ENCODE measurements at regions not wholly inside any gene's neighbourhood (a gene's known extent, or its start where the extent isn't known, plus 50 kb on each side); places are given as distances from the start of the nearest gene placed in this dataset.
"Not testable (repeated sequence)": the region's sequence is repeated elsewhere in the genome, so short reads cannot be mapped to it uniquely, and the experiment has no call there.

DNA sequence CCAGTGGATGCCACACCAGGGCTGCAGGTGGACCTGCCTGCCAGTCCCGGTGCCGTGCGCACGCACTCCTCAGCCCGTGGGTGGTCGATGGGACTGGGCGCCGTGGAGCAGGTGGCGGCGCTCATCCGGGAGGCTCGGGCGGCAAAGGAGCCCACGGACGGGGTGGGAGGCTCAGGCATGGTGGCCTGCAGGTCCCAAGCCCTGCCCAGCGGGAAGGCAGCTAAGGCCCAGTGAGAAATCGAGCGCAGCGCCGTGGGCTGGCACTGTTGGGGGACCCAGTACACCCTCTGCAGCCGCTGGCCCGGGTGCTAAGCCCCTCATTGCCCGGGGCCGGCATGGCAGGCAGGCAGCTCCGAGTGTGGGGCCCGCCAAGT is 1171.8 kb upstream of the B3GALT2 start:
- no peak for DNase-seq

DNA sequence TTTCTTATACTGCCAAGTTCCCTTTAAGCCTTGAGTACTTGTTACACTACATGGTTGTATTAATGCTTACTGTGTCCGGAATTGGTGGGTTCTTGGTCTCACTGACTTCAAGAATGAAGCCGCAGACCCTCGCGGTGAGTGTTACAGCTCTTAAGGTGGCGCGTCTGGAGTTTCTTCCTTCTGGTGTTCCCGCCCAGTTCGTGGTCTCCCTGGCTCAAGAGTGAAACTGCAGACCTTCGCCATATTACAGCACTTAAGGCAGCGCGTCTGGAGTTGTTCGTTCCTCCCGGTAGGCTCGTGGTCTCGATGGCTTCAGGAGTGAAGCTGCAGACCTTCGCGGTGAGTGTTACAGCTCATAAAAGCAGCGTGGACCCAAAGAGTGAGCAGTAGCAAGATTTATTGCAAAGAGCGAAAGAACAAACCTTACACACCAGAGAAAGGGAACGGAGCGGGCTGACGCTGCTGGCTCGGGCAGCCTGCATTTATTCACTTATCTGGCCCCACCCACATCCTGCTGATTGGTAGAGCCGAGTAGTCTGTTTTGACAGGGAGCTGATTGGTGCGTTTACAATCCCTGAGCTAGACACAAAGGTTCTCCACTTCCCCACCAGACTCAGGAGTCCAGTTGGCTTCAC is 1171.3 kb upstream of the B3GALT2 start:
- DNase-seq: not testable (repeated sequence)

DNA sequence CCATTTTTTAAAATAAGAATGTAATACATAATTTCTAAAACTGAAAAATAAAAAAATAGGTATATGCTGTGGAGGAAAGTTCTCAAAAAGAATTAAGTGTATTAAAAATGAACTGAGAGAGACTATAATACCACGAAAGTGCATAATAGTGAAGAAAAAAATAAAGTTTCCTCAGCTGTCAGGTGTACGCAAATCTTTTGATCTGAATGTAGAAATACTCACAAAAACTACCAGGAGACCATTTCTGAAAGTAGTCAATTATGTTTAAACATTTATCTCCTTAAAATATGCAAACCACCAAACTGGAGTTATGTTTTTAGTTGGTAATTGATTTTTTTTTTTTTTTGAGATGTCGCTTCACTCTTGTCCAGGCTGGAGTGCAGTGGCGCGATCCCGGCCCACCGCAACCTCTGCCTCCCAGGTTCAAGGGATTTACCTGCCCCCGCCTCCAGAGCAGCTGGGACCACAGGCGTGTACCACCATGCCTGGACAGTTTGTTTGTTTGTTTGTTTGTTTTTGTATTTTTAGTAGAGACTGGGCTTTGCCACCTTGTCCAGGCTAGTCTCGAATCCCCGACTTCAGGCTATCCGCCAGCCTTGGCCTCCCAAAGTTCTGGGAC is 1169.2 kb upstream of the B3GALT2 start:
- DNase-seq: no peak

DNA sequence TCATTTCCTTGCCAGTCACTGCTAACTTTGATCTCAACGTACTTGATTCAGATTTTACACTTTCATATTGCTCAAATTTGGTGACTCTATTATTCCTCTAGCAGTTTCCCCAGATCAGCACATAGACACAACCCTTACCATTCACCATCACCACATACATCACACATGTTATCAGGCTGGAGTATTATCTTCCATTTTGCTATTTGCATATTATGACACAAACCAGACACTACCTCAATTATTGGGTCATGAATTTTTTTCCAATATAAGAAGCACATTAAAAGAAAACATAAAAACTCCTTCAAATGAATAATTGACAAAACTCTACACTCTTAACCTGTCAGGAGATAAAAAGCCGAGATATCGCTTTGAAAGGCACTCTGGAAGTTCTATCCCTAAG is 1166.7 kb upstream of the B3GALT2 start:
- DNase-seq: no peak

DNA sequence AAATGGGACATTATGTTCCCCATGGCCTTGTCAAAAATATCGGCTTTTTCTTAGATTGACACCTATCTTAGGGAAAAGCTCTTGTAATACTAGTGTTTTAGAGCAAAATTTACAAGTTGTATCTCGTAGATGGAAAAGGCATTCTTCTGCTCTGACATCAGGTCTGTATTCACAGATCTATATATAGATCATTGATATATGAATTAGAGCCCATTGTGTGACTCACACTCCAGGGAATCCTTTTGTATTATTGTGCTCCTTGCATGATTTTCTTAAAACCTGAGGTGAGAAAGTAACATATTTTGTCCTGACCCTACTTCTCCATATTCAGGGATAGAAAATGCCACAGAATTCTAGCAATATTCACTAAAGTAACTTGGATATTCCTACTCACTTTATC is 1160.8 kb upstream of the B3GALT2 start:
- no peak for DNase-seq

DNA sequence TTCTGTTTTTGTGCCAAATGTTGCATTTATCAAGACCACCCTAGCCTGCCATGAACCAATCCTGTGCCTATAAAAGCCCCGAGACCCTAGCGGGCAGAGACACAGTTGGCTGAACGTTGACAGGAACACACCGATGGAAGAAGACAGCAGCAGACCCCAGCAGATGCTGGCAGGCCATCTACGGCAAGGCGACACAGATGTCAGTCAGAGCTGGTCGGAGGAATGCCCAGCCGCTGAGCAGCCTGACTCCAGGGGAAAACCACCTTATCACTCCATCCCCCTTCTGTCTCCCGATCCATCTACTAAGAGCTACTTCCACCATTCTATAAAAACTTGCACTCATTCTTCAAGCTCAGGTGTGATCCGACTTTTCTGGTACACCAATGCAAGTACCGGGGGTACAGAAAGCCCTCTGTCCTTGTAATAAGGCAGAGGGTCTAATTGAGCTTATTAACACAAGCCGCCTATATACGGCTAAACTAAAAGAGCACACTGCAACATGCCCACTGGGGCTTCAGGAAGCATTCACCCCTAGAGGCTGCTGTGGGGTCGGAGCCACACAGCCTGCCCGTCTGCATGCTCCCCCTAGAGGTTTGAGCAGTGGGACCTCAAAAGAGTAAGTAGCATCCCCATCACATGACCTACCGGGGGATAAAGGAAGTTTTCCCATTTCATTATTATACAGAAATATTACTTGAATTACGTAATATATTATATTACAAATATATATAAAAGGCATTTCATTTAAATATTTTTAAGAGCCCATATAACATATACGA is 1156.3 kb upstream of the B3GALT2 start:
- DNase-seq: no peak

DNA sequence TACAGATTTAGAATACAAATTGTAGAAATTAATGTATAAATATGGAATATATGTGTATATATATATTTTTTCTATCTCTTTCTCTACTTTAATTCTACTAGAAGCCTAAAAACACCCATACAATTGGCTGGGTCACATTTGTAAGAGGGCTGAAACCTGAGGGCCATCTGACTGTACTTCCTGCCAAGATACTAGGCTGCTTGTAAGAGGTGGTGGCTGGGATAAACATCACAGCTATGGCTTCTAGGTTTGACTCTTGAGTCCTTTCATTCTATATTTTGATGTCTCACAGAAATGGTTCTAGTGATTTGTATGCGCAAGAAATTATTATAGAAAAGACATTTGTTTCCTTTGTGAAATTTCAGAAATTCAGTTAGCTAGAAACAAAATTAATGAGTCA is 1155.2 kb upstream of the B3GALT2 start:
- no peak for DNase-seq

DNA sequence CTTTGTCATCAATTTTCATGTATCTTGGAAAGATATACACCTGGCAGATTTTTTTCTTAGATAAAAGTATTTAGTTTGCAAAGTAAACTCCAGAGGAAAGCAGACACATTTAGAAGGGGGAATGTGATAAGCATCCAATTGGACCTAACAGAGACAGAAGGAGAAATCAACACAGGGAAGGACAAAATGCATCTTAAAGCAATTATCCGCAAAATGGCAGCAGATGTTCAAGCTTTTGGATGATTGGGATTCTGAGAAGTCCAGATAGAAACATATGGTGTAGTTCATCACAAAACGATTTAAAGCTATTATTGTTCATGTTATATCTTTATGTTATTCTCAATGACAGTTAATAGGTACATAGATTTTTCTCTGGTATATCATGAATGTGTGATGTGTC is 1153.1 kb upstream of the B3GALT2 start:
- no peak for DNase-seq

DNA sequence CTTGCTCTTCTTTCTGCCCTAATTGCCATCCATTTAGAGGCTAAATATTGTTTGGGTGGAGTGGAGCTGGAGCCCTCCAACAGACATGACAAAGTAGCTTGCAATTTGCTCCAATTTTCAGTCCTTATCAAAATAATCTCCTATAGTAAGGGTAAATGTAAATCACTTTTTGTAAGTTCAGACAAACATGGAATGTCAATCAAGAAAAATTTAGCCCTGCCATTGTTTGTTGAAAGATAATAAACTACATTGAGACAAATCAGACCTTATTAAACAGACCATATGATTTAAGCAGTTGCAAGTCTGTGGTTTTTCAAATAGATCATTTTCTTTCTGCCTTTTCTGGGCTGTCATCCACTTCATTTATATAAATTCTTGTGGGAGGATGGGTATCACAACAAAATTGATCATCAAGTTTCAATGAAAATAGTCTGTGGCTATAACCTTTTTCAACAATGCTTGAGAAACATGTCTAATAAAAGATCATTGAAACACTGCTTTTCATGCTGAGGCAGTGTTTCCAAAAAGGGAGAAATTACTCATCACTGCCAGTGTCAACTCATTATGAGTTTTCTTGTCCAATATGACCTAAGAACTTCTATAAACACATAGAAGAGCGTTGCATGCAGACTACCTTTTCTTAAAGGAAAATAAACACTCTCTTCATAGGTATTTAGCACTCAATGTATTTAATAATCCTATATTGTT is 1152.0 kb upstream of the B3GALT2 start:
- no peak for DNase-seq

DNA sequence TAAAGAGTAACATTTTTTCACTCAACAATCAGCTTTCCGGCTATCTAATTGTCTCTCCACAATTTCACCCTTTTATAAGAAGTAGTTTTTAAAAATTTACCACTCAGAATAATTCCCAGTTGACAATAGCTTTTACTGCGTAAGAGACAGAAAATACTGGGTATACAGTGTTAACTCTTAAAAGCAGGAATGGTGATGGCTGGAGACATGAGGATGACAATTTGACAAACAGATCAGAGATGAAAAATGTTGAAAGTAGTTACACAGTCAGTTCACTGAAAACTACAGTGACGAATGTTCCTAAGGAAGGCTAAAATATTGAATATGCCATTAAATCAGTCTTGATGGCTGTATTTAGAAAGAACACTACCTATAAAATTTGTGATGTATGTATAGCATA is 1146.8 kb upstream of the B3GALT2 start:
- no peak for DNase-seq

DNA sequence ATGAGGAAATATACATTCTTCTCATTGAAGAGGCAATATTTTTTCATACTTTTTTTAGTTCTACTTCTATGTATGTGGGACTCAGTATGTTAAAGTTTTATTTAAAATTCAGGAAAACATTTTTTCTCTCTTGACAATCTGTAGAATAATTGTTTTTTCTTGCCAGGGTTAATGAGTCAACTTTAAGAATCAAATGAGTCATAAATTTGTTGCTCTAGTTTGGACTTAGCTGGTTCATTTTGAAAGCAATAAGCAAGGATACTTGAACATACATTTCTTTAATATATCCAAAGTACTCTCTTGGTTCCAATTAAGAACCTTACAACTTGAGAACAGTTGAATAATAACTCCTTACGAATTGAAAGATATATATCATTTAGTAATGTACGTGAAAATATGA is 1145.3 kb upstream of the B3GALT2 start:
- no peak for DNase-seq

DNA sequence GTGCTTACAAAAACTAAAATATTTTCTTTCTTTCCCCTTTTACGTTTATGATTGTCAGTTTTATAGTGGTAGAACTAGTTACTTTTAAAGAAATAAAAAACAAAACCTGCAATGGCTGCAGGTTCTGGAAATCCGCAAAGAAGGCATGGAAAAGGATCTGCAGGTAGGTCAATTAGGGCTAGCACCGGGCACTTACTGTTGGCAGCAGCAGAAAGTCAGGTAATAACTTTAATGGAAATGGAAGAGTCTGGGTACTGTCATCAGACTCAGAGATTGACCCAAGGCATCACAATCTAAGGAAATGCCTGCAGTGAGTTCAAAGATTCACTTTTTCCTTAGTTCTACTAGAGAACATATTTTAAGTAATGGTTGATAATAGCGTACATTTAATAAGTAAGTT is 1136.3 kb upstream of the B3GALT2 start:
- DNase-seq: no peak

DNA sequence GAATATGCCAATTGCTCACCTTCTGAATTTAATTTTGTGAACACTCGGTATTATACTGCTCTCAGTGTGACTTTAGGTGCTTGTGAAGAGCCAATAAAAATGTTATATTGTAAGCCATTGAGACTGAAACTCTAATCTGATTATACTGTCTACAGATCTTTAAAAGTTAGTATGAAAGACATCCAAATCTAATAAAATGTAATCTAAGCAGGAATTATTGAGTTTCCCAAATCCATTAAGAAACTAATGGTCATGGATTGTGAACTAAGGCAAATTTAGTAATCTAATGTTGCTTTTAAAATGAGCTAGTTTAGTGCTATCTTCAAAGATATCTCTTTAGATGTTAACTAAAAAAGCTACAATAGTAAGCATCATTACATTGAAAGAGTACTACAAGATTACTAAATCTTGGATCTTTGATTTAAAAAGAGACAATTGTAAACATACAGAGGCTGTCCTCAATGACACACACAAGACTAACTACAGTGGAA is 1132.4 kb upstream of the B3GALT2 start:
- no peak for DNase-seq

DNA sequence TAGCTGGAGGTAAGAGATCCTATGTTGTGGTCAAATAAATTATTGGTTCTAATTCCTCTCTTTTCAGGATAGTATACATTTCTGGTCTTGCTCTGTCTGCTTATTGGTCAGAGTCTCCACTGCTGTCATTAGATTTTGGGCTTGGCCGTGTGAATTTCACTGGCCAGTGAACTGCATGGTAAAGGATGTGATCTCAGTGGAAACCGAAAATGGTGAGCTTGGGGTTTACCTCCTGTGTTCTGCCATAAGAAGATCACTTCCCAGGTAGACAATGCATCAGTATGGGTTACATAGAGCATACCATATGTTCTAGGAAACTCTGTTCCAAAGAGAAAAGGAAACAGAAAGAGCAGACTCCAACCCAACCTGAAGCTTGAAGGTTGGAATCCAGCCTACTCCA is 1123.3 kb upstream of the B3GALT2 start:
- no peak for DNase-seq

DNA sequence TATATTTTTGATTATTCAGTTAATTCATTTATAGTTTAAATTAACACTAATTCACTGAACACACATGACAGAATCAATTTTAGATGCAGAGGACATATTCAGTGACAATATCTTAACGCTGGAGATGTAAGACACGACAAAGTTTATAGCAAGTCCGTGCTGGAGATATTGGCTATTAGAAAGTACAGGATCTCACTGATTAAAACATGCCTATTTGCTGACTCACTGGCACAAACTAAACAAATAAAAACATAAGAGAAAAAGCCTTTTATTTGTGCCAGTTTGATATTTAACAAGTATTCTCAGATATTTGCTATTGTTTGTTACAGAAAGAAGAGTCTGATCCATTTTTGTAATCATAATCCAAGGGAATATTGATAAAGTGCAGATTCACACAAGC is 1122.9 kb upstream of the B3GALT2 start:
- DNase-seq: no peak

DNA sequence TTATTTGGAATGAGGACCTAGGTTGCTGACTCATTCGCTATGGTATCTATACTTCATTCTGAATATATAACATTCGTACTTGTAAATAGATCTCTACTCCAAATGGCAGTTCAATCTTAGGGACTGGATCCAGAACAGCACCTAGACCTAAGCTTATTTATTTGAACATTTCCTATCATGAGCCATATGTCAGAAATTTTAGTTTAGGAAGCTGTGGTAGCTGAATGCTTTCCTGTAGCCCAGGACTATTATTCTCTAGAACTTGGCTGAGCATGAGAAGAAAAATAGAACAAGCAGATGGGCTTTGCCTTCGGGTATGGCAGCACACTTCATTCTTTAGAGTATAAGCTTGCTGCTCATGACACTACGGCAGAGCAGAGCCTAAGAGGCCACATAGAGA is 1114.4 kb upstream of the B3GALT2 start:
- DNase-seq: no peak

DNA sequence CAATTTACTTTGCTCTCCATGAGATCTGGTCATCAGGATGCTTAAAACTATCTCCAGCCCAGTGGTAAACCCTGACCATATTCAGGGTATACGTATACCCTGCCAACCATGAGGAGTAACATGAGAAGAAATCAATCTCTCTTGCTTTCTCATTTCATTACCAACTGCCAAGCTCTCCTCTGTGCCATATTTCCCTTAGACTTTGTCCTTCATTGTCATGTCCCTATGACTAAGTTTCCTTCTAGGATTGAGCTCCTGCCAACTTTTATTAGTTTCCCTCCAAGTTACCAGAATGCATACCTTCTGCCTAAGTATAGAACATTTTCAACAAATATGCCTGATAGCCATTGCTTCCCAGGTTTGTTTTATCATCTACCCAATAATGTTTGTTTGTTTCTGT is 1113.9 kb upstream of the B3GALT2 start:
- DNase-seq: no peak

DNA sequence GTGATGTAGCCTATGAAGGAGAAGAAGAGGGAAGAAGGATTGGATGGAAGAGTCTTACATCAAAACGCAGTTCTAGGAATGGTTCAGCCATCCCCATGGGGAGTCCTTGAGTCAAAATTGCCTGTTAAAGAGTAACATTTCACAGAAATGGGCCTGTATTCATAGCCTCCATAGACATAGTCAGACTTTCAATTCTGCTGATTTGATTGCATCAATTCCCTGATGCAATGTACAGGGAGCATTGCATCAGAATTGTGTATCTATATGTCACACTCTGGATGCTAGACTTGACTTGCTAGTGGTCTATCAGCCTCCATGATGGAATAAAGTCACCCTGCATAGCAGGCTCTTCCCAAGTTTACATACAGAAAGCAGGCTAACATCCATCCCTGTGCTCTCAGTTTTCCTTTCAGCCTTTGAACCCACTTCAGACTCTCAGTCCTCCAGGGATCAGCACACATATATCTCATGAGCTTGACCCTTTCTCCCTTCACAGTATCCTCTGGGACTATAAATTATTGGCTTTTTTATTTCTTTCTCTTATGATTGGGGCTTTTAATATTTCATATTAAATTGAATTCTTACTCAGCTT is 1111.7 kb upstream of the B3GALT2 start:
- no peak for DNase-seq

DNA sequence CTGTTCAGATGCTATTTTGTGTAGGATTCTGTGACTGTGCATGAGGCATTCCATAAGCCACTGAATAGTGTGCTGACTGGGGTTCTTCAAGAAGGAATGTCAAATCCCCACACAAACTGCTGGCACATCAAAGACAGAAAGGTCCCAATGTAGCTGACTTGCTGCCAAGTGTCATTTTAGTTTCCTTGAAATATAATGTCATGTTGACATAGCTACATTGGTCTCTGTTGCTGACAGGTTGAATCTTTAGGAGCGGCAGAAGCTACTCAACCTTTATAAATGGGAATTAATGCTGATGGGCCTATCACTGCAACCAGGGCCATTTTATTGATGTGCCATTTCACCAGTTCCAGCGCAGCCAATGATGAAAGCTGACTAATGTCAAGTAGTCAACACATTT is 1110.7 kb upstream of the B3GALT2 start:
- no peak for DNase-seq

DNA sequence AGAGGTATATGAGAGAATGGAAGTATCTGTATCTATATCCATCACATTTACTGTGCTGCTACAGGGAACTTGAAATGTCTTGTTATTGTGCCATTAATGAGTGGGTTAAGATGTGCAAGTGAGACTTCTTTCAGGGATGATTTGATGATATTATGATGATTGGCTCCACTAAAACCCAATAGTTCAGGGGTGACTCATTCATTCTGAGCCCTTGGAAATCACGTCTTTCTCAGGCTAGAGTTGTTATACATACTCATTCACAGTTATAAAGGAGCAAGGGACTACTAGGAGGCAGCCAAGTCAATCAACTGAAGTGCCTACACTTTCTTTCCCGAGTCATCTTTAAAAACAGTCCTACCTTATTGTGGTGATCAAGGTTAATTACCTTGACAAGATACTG is 1109.8 kb upstream of the B3GALT2 start:
- no peak for DNase-seq

DNA sequence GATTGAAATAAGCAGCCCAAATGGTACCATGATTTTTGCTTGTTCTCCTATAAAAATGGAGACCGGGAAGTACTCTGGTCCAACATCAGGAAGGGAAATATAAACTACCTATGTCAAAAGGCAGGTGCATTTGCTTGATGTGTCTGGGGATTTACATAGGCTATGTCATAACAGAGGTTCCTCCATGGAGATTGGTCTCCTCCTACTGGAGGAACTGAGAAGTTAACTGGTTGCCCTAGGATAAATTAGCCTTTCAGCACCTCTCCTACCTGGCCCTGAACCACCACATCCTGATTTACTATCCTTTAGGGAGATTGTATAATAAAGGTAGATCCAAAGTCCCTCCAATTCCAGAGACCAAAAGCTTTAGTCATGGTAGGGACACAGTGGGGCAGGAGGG is 1109.3 kb upstream of the B3GALT2 start:
- DNase-seq: no peak

DNA sequence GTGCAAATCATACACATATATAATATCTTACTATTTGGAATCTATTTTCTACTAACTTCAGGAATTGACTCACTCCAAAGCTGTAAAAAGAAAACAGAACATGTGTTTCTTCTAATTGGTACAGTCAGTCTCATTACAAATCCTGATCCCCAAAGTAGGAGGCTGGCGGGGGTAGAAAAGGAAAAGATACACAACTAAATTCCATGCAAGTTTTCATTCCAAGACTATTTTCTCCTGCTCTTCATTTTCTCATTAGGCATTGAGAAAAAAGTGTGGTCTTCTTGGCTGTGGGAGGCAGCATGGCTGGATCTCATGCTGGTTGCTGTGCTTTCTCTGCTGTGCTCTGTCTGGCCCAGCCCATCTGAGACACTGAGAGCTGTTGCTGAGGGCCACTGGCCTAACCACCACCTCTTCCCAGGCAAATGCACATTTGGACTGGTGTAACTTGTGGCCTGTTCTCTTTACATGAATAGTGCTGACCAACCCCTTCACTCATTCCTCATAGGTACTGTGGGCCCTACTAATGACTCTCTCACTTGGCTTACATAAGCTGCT is 1107.5 kb upstream of the B3GALT2 start:
- DNase-seq: no peak

DNA sequence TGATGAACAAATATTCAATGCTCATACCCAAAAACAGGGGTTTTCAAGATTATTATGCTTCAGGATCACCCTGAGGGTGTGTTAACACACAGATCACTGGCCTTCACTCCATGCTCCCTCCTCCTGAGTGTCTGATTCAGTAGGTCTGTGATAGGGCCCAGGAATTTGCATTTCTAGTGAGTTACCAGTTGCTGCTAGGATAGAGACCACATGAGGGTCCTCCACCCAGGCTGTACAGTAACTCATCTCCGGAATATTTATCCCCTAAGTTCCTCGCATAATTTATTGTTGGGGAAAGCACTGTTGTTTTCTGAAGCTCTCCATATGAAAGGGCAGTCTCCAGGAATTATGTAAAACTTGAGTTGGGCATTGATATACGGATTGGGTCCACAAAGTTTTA is 1106.6 kb upstream of the B3GALT2 start:
- DNase-seq: no peak
